ENCODE measurements at regions not wholly inside any gene's neighbourhood (a gene's known extent, or its start where the extent isn't known, plus 50 kb on each side); places are given as distances from the start of the nearest gene placed in this dataset.
A peak's percentile ranks its signal among the peaks of the same experiment; 100 is the strongest.
"Not testable (repeated sequence)": the region's sequence is repeated elsewhere in the genome, so short reads cannot be mapped to it uniquely, and the experiment has no call there.

- DNase-seq: no peak
Measured at GRCh38 chr4:177185579-177185978, 124.1 kb upstream of the NEIL3 start.

GRCh38 chr4:177187371-177187770 lies 122.3 kb upstream of the NEIL3 start:
- DNase-seq: no peak

GRCh38 chr4:177190995-177191580 lies 118.6 kb upstream of the NEIL3 start:
- no peak for DNase-seq

- no peak for DNase-seq
Measured at GRCh38 chr4:177191586-177191985, 118.1 kb upstream of the NEIL3 start.

- no peak for DNase-seq
Measured at GRCh38 chr4:177191991-177192390, 117.7 kb upstream of the NEIL3 start.

GRCh38 chr4:177193024-177193715 lies 116.5 kb upstream of the NEIL3 start:
- not testable (repeated sequence) for DNase-seq

- DNase-seq: no peak
Measured at GRCh38 chr4:177194906-177195305, 114.8 kb upstream of the NEIL3 start.

GRCh38 chr4:177196615-177197014 lies 113.1 kb upstream of the NEIL3 start:
- no peak for DNase-seq

GRCh38 chr4:177201614-177202013 lies 108.1 kb upstream of the NEIL3 start:
- no peak for DNase-seq

GRCh38 chr4:177204126-177204525 lies 105.5 kb upstream of the NEIL3 start:
- DNase-seq: no peak

- DNase-seq: no peak
Measured at GRCh38 chr4:177214935-177215334, 94.7 kb upstream of the NEIL3 start.

- no peak for DNase-seq
Measured at GRCh38 chr4:177220376-177220775, 89.3 kb upstream of the NEIL3 start.

GRCh38 chr4:177222781-177223180 lies 86.9 kb upstream of the NEIL3 start:
- DNase-seq: no peak

- DNase-seq: no peak
Measured at GRCh38 chr4:177225605-177226004, 84.1 kb upstream of the NEIL3 start.

- DNase-seq: no peak
Measured at GRCh38 chr4:177227636-177228035, 82.0 kb upstream of the NEIL3 start.

GRCh38 chr4:177228599-177228998 lies 81.1 kb upstream of the NEIL3 start:
- DNase-seq: no peak

GRCh38 chr4:177229331-177229730 lies 80.3 kb upstream of the NEIL3 start:
- peak; percentile 24 for DNase-seq

- no peak for DNase-seq
Measured at GRCh38 chr4:177232473-177232872, 77.2 kb upstream of the NEIL3 start.

- no peak for DNase-seq
Measured at GRCh38 chr4:177235026-177235425, 74.6 kb upstream of the NEIL3 start.

- no peak for DNase-seq
Measured at GRCh38 chr4:177236886-177237285, 72.8 kb upstream of the NEIL3 start.

GRCh38 chr4:177237291-177237690 lies 72.4 kb upstream of the NEIL3 start:
- no peak for DNase-seq

GRCh38 chr4:177239477-177239876 lies 70.2 kb upstream of the NEIL3 start:
- DNase-seq: no peak

- DNase-seq: no peak
Measured at GRCh38 chr4:177239878-177240277, 69.8 kb upstream of the NEIL3 start.

Data from muscle of arm (tissue), 1 donor.